SK-N-SH (cell line): ENCODE measurements at regions not wholly inside any gene's neighbourhood (a gene's known extent, or its start where the extent isn't known, plus 50 kb on each side); places are given as distances from the start of the nearest gene placed in this dataset.

ENCODE experiments used
- ELF1 ChIP-seq: IDR thresholded peaks from 2 replicates; pipeline ENCODE4 v1.4.0; 2012
- EP300 ChIP-seq, 2 experiments: IDR thresholded peaks; 2 replicates each; pipeline versions ENCODE4 v1.4.0 to v1.6.1; 2012; ENCODE audit warnings: borderline replicate concordance in 1 of 2, low read depth in 1 of 2, low read length in 1 of 2
- EZH2phosphoT487 ChIP-seq: fragments of 200-600 bp; sonication (generic); IDR thresholded peaks from 2 replicates; pipeline ENCODE4 v1.6.1; 2017; ENCODE audit warnings: low read depth, mixed run types, mild to moderate bottlenecking, antibody characterized with exemption, moderate library complexity, borderline replicate concordance
- GABPA ChIP-seq: IDR thresholded peaks from 2 replicates; pipeline ENCODE4 v1.4.0; 2012; ENCODE audit warnings: low read depth, mild to moderate bottlenecking
- JUND ChIP-seq: IDR thresholded peaks from 2 replicates; pipeline ENCODE4 v1.4.0; 2012
- NRF1 ChIP-seq: IDR thresholded peaks from 2 replicates; pipeline ENCODE4 v1.6.1; 2012; ENCODE audit warnings: low read depth, mild to moderate bottlenecking, low read length
- POLR2AphosphoS5 ChIP-seq: IDR thresholded peaks from 2 replicates; pipeline ENCODE4 v1.6.1; 2012; ENCODE audit warnings: low read depth, low read length
- RAD21 ChIP-seq: IDR thresholded peaks from 2 replicates; pipeline ENCODE4 v1.6.1; 2012; ENCODE audit warnings: mild to moderate bottlenecking, low read length
- TEAD4 ChIP-seq: IDR thresholded peaks from 2 replicates; pipeline ENCODE4 v1.4.0; 2012; ENCODE audit warnings: mild to moderate bottlenecking, borderline replicate concordance; ENCODE audit not compliant: insufficient read depth
- TF ChIP-seq, protein P1 (sequence below): fragments of 200-600 bp; sonication (generic); IDR thresholded peaks from 2 replicates; pipeline ENCODE4 v1.6.1; 2017; ENCODE audit warnings: antibody characterized with exemption, mild to moderate bottlenecking, moderate library complexity
- TF ChIP-seq, protein P2 (sequence below): IDR thresholded peaks from 2 replicates; pipeline ENCODE4 v1.6.1; 2012; ENCODE audit warnings: mild to moderate bottlenecking, low read depth, low read length, moderate library complexity
- TF ChIP-seq, protein P3 (sequence below): fragments of 150-350 bp; IDR thresholded peaks from 2 replicates; pipeline ENCODE4 v1.6.1; 2017; ENCODE audit warnings: antibody characterized with exemption, low read length, low read depth, borderline replicate concordance
- TF ChIP-seq, protein P4 (sequence below): fragments of 150-350 bp; IDR thresholded peaks from 2 replicates; pipeline ENCODE4 v1.6.1; 2016; ENCODE audit warnings: mild to moderate bottlenecking, low read depth, low read length

DNA sequence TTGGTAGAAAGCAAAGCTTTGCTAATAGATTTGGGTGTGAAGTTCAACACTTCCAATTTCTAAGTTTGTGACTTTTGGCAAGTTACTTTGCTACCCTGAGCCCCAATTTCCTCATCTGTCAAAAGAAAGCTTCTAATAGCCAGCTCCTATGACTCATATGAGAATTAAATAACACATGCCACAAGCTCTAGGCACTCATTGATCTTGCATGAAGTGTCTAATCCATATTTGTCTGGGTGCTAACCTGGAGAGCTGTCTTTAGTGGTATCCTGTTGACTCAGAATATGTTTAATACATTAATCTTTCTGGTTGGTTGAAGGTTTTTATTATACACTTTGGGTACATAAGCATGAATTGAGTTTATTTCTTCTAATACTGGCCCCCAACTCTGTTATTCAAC lies 188.8 kb downstream of the POSTN start:
- TF ChIP-seq RAD21 (no peak), ELF1 (no peak), TEAD4 (no peak), JUND (no peak), EP300 (IDR thresholded peaks at IDR 0.05; ENCODE audit: borderline replicate concordance in 1 of 2, low read depth in 1 of 2, low read length in 1 of 2) (no peak), EZH2phosphoT487 (no peak), NRF1 (no peak), POLR2AphosphoS5 (no peak), GABPA (no peak)
- TF ChIP-seq, protein P1, sequence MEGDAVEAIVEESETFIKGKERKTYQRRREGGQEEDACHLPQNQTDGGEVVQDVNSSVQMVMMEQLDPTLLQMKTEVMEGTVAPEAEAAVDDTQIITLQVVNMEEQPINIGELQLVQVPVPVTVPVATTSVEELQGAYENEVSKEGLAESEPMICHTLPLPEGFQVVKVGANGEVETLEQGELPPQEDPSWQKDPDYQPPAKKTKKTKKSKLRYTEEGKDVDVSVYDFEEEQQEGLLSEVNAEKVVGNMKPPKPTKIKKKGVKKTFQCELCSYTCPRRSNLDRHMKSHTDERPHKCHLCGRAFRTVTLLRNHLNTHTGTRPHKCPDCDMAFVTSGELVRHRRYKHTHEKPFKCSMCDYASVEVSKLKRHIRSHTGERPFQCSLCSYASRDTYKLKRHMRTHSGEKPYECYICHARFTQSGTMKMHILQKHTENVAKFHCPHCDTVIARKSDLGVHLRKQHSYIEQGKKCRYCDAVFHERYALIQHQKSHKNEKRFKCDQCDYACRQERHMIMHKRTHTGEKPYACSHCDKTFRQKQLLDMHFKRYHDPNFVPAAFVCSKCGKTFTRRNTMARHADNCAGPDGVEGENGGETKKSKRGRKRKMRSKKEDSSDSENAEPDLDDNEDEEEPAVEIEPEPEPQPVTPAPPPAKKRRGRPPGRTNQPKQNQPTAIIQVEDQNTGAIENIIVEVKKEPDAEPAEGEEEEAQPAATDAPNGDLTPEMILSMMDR: no peak
- TF ChIP-seq, protein P2, sequence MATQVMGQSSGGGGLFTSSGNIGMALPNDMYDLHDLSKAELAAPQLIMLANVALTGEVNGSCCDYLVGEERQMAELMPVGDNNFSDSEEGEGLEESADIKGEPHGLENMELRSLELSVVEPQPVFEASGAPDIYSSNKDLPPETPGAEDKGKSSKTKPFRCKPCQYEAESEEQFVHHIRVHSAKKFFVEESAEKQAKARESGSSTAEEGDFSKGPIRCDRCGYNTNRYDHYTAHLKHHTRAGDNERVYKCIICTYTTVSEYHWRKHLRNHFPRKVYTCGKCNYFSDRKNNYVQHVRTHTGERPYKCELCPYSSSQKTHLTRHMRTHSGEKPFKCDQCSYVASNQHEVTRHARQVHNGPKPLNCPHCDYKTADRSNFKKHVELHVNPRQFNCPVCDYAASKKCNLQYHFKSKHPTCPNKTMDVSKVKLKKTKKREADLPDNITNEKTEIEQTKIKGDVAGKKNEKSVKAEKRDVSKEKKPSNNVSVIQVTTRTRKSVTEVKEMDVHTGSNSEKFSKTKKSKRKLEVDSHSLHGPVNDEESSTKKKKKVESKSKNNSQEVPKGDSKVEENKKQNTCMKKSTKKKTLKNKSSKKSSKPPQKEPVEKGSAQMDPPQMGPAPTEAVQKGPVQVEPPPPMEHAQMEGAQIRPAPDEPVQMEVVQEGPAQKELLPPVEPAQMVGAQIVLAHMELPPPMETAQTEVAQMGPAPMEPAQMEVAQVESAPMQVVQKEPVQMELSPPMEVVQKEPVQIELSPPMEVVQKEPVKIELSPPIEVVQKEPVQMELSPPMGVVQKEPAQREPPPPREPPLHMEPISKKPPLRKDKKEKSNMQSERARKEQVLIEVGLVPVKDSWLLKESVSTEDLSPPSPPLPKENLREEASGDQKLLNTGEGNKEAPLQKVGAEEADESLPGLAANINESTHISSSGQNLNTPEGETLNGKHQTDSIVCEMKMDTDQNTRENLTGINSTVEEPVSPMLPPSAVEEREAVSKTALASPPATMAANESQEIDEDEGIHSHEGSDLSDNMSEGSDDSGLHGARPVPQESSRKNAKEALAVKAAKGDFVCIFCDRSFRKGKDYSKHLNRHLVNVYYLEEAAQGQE: no peak
- TF ChIP-seq, protein P3, sequence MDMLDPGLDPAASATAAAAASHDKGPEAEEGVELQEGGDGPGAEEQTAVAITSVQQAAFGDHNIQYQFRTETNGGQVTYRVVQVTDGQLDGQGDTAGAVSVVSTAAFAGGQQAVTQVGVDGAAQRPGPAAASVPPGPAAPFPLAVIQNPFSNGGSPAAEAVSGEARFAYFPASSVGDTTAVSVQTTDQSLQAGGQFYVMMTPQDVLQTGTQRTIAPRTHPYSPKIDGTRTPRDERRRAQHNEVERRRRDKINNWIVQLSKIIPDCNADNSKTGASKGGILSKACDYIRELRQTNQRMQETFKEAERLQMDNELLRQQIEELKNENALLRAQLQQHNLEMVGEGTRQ: no peak
- TF ChIP-seq, protein P4, sequence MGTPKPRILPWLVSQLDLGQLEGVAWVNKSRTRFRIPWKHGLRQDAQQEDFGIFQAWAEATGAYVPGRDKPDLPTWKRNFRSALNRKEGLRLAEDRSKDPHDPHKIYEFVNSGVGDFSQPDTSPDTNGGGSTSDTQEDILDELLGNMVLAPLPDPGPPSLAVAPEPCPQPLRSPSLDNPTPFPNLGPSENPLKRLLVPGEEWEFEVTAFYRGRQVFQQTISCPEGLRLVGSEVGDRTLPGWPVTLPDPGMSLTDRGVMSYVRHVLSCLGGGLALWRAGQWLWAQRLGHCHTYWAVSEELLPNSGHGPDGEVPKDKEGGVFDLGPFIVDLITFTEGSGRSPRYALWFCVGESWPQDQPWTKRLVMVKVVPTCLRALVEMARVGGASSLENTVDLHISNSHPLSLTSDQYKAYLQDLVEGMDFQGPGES: no peak
